Esophagus squamous epithelium (tissue), 5 donors: ENCODE measurements at regions not wholly inside any gene's neighbourhood (a gene's known extent, or its start where the extent isn't known, plus 50 kb on each side); places are given as distances from the start of the nearest gene placed in this dataset.
A peak's percentile ranks its signal among the peaks of the same experiment; 100 is the strongest.

Experiments used
- DNase-seq: peaks from one replicate; lab custom pipeline; 2025; lab: John Stamatoyannopoulos, UW
- H3K27ac ChIP-seq, 4 donors: fragments of 200-600 bp; sonication (generic); one replicate each; pipeline ENCODE4 v1.5.1; 2016 to 2019; ENCODE audit warnings: mild to moderate bottlenecking in 1 of 4
- H3K27me3 ChIP-seq, 4 donors: fragments of 200-600 bp; sonication (generic); 1 replicate in 3 of 4; 2 replicates in 1 of 4; pipeline versions ENCODE4 v1.5.1 to v1.6.0; 2017 to 2021; ENCODE audit warnings: antibody characterized with exemption in 1 of 4
- H3K36me3 ChIP-seq, 3 donors: fragments of 200-600 bp; sonication (generic); one replicate each; pipeline ENCODE4 v1.5.1; 2016 to 2019
- H3K4me1 ChIP-seq, 3 donors: fragments of 200-600 bp; sonication (generic); one replicate each; pipeline ENCODE4 v1.5.1; 2017 to 2019
- H3K4me3 ChIP-seq, 4 donors: fragments of 200-600 bp; sonication (generic); 1 replicate in 3 of 4; 2 replicates in 1 of 4; pipeline ENCODE4 v1.5.1; 2016 to 2019; ENCODE audit warnings: mild to moderate bottlenecking in 2 of 4, moderate library complexity in 1 of 4
- H3K9me3 ChIP-seq, 3 donors: fragments of 200-600 bp; sonication (generic); one replicate each; pipeline ENCODE4 v1.5.1; 2016 to 2019
- POLR2A ChIP-seq, 4 donors: fragments of 450-650 bp; IDR thresholded peaks; one replicate each; pipeline ENCODE4 v1.6.1; 2017; ENCODE audit warnings: antibody characterized with exemption in 4 of 4, mild to moderate bottlenecking in 4 of 4, moderate library complexity in 3 of 4
- WGBS, 2 donors: methylation state at CpG; one replicate each; pipeline ENCODE4 v1.1.5; 2018; 5-methylcytosine and 5-hydroxymethylcytosine counted together
- intact Hi-C: fragments of 100-400 bp; cut with DNase I; formaldehyde crosslinking; loops from one replicate; pipeline ENCODE4 v1.15.0; 2022
- TF ChIP-seq, protein P1 (sequence below), 6 experiments: fragments of 450-650 bp in 4 of 6; fragments of 200-600 bp in 2 of 6; sonication (generic) in 2 of 6; IDR thresholded peaks; one replicate each; pipeline ENCODE4 v1.5.1; 2016 to 2019; ENCODE audit warnings: antibody characterized with exemption in 6 of 6, mild to moderate bottlenecking in 4 of 6, moderate library complexity in 4 of 6
- donor health status: DM: yes; HTN: yes; CAD: no.

DNA sequence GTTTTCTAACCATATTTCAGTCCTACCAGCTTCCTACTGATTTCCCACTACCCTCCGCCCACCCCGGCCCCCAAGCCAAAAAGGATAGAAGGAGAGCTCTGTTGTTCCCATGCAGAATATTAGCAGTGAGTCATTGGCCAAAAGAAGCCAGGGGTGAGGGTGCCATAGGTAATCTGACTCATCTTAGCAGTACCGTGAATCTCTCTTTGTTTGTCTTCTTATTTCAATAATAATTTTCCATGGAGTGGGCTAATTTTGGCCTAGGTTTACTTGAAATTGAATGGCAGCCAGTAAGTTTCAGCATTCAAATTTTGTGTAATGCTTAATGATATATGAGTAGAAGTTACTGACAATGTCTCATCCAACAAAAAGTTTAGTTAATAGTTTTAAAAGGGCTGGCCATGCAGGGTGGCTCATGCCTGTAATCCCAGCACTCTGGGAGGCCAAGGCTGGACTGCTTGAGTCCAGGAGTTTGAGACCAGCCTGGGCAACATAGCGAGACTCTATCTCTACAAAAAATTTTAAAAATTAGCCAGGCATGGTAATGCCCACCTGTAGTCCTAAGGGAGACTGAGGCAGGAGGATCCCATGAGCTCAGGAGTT lies 74.2 kb downstream of the C9orf152 start:
- peaks cover 0 to 23% (median 0%) of the 10 kb centered on the region in 3 donors for H3K36me3 ChIP-seq
- DNase-seq, result no peak
- no peak overlapping the region for H3K27ac ChIP-seq
- H3K9me3 ChIP-seq, result no peaks in the 10 kb centered on the region
- intact Hi-C loops, result no loop called here
- no peak overlapping the region for H3K4me3 ChIP-seq
- WGBS, 2 donors, result 39 to 54% methylated on average over 4 of the region's 4 CpGs
- no peaks in the 10 kb centered on the region for H3K27me3 ChIP-seq
- TF ChIP-seq POLR2A (IDR thresholded peaks at IDR 0.05), result no peak
- TF ChIP-seq, protein P1, sequence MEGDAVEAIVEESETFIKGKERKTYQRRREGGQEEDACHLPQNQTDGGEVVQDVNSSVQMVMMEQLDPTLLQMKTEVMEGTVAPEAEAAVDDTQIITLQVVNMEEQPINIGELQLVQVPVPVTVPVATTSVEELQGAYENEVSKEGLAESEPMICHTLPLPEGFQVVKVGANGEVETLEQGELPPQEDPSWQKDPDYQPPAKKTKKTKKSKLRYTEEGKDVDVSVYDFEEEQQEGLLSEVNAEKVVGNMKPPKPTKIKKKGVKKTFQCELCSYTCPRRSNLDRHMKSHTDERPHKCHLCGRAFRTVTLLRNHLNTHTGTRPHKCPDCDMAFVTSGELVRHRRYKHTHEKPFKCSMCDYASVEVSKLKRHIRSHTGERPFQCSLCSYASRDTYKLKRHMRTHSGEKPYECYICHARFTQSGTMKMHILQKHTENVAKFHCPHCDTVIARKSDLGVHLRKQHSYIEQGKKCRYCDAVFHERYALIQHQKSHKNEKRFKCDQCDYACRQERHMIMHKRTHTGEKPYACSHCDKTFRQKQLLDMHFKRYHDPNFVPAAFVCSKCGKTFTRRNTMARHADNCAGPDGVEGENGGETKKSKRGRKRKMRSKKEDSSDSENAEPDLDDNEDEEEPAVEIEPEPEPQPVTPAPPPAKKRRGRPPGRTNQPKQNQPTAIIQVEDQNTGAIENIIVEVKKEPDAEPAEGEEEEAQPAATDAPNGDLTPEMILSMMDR (IDR thresholded peaks at IDR 0.05), result no peak
- H3K4me1 ChIP-seq, result peaks cover 0 to 53% (median 12%) of the 10 kb centered on the region in 3 donors

DNA sequence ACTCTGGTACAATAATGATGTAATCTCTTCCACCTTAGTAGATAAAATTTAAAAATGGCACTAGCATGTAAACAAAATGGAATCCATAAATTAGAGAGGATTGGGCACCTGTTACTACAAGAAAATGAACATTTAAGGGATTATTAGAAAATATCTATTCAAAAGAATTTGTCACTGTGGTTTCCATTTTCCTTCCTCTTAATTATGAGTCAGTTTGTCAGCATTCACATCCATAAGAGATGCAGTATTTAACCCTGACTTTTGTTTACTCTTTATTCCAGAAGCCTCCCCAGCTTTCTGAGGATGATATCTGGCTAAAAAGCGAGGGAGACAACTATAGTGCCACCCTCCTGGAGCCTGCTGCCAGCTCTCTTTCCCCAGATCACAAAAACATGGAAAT lies 72.1 kb downstream of the C9orf152 start:
- no peak for DNase-seq
- peaks cover 0 to 38% (median 9%) of the 10 kb centered on the region in 3 donors for H3K4me1 ChIP-seq
- H3K27ac ChIP-seq, result no peak overlapping the region
- H3K27me3 ChIP-seq, result no peaks in the 10 kb centered on the region
- intact Hi-C loops, result no loop called here
- no peak overlapping the region for H3K4me3 ChIP-seq
- TF ChIP-seq, protein P1 (IDR thresholded peaks at IDR 0.05), result no peak
- TF ChIP-seq POLR2A (IDR thresholded peaks at IDR 0.05), result no peak
- WGBS, 2 donors, result 61 to 100% methylated on average over 1 of the region's 1 CpG
- no peaks in the 10 kb centered on the region for H3K9me3 ChIP-seq
- H3K36me3 ChIP-seq, result peaks cover 0 to 23% (median 0%) of the 10 kb centered on the region in 3 donors

DNA sequence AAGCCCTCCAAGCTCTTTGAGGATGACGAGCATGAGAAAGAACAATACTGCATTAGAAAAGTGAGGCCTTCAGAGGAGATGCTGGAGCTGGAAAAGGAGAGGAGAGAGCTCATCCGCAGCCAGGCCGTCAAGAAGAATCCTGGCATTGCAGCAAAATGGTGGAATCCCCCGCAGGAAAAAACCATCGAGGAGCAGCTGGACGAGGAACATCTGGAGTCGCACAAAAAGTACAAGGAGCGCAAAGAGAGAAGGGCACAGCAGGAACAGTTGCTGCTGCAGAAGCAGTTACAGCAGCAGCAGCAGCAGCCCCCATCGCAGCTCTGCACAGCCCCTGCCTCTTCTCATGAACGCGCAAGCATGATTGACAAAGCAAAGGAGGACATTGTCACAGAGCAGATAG lies 71.2 kb downstream of the C9orf152 start:
- Histone ChIP-seq H3K4me3 (no peak overlapping the region), H3K27ac (no peak overlapping the region), H3K36me3 (peaks cover 0 to 23% (median 0%) of the 10 kb centered on the region in 3 donors), H3K4me1 (peaks cover 0 to 42% (median 18%) of the 10 kb centered on the region in 3 donors), H3K27me3 (no peaks in the 10 kb centered on the region), H3K9me3 (no peaks in the 10 kb centered on the region)
- WGBS, 2 donors, result 78 to 84% methylated on average over 11 of the region's 11 CpGs
- no peak for TF ChIP-seq POLR2A (IDR thresholded peaks at IDR 0.05)
- TF ChIP-seq, protein P1 (IDR thresholded peaks at IDR 0.05), result no peak
- DNase-seq, result no peak
- intact Hi-C loops, result no loop called here

DNA sequence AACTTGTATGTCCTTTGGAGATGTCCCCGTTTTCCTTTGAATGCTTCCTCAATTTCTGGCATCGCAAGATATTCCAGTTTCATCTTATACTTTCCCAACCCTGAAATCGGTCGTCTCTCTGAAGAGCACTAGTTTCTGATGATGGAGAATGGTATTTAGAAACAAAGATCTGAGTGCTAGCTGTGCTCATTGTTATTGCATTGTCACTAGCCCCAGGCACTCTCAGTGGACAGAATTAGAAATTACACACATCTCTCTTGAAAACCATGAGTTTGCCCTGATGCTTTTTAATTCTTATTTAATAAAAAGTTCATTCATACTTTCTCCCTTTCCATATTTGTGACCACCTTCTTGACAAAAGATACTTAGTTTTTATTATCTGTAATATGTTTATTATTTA lies 67.7 kb downstream of the C9orf152 start:
- intact Hi-C loops, result no loop called here
- TF ChIP-seq POLR2A (IDR thresholded peaks at IDR 0.05), result no peak
- TF ChIP-seq, protein P1 (IDR thresholded peaks at IDR 0.05), result no peak
- no peaks in the 10 kb centered on the region for H3K27me3 ChIP-seq
- peaks cover 0 to 56% (median 29%) of the 10 kb centered on the region in 3 donors for H3K4me1 ChIP-seq
- no peak overlapping the region for H3K4me3 ChIP-seq
- DNase-seq, result no peak
- no peak overlapping the region for H3K27ac ChIP-seq
- WGBS, 2 donors, result 79 to 83% methylated on average over 4 of the region's 4 CpGs
- no peaks in the 10 kb centered on the region for H3K9me3 ChIP-seq
- H3K36me3 ChIP-seq, result peaks cover 0 to 23% (median 0%) of the 10 kb centered on the region in 3 donors

DNA sequence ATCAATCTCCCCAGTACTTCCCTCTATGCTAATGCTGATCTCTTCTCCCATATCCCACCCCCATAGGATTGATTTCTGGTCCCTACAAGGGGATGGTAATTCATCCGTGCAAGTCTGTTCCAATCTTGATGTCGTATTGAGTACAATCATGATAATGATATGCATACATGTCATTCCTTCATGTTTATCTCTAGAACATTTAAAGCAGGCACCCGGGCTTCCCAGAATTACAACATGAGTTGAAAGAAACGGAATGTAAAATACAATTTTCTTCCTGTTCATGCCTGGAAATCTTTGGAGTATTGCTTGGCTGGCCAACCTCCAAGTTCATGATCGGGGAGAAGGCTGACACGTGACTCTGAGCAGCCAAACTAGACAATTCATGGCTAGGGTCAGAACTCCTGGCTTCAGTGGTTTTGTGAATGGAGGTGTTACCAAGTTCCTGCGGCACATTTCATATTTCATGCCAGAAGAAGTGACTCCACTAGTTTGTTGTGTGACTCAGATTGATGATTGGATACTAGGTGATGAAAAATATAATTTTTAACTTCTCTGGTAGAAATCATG lies 66.6 kb downstream of the C9orf152 start:
- WGBS, 2 donors, result 21 to 24% methylated on average over 7 of the region's 7 CpGs
- DNase-seq, result no peak
- intact Hi-C loops, result no loop called here
- Histone ChIP-seq H3K36me3 (peaks cover 0 to 23% (median 0%) of the 10 kb centered on the region in 3 donors), H3K27ac (peak overlapping the region in 2 of 4 donors; percentile 33 to 46), H3K9me3 (no peaks in the 10 kb centered on the region), H3K4me1 (peaks cover 0 to 51% (median 29%) of the 10 kb centered on the region in 3 donors), H3K27me3 (no peaks in the 10 kb centered on the region), H3K4me3 (no peak overlapping the region)
- TF ChIP-seq, protein P1 (IDR thresholded peaks at IDR 0.05), result no peak
- TF ChIP-seq POLR2A (IDR thresholded peaks at IDR 0.05), result no peak
